Cardiac muscle cell (in vitro differentiated cells and primary cell): ENCODE measurements at regions not wholly inside any gene's neighbourhood (a gene's known extent, or its start where the extent isn't known, plus 50 kb on each side); places are given as distances from the start of the nearest gene placed in this dataset.

Source experiments
- DNase-seq, 2 donors: peaks; one replicate each; pipeline versions ENCODE4 v3.0.0 to v3.0.0-alpha.2; 2010 to 2017; ENCODE audit warnings: low read depth in 1 of 2, low spot score in 1 of 2
- H3K27ac ChIP-seq: fragments of 200-600 bp; sonication (generic); 2 replicates; pipeline ENCODE4 v1.5.1; 2016
- H3K27me3 ChIP-seq: fragments of 200-600 bp; sonication (generic); 2 replicates; pipeline ENCODE4 v1.6.0; 2016; ENCODE audit warnings: control low read depth
- H3K36me3 ChIP-seq: fragments of 200-600 bp; sonication (generic); 2 replicates; pipeline ENCODE4 v1.5.1; 2016; ENCODE audit warnings: control low read depth
- H3K4me1 ChIP-seq: fragments of 200-600 bp; sonication (generic); 2 replicates; pipeline ENCODE4 v1.8.1; 2017; ENCODE audit warnings: low read depth, mild to moderate bottlenecking, mixed run types
- H3K4me3 ChIP-seq: fragments of 200-600 bp; sonication (generic); 2 replicates; pipeline ENCODE4 v1.5.1; 2016; ENCODE audit warnings: mild to moderate bottlenecking
- H3K9me3 ChIP-seq: fragments of 200-600 bp; sonication (generic); 2 replicates; pipeline ENCODE4 v1.5.1; 2017; ENCODE audit warnings: low read depth, mild to moderate bottlenecking, control low read depth
- TF ChIP-seq, protein P1 (sequence below): IDR thresholded peaks from 2 replicates; pipeline ENCODE4 v1.5.1; 2012; ENCODE audit warnings: low read depth, mild to moderate bottlenecking, low read length

DNA sequence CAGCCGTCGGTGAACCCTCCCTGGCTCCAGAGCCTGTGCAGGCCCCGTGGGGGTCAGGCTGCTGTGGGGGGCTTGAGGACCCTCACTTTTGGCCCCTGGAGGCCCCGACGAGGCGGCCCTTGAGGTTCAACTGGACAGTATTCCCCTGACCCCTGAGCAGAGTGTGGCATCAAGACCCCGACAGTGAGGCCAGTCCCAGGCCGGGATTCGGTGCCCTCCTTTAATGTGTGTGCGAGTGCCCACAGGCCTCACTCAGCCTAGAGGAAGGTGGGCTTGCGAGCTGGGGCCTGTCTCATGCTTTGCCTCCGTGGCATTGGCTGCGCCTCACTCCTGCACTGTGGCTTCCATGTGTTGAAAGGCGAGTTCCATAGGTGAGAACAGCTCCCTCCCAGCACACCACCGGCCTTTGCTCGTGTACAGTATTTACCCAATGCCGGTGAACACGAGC is 94.5 kb downstream of the METRNL start:
- H3K4me3 ChIP-seq: no peak overlapping the region
- no peaks in the 10 kb centered on the region for H3K9me3 ChIP-seq
- DNase-seq: no peak
- H3K27me3 ChIP-seq: no peaks in the 10 kb centered on the region
- no peaks in the 10 kb centered on the region for H3K4me1 ChIP-seq
- no peaks in the 10 kb centered on the region for H3K36me3 ChIP-seq
- TF ChIP-seq, protein P1, sequence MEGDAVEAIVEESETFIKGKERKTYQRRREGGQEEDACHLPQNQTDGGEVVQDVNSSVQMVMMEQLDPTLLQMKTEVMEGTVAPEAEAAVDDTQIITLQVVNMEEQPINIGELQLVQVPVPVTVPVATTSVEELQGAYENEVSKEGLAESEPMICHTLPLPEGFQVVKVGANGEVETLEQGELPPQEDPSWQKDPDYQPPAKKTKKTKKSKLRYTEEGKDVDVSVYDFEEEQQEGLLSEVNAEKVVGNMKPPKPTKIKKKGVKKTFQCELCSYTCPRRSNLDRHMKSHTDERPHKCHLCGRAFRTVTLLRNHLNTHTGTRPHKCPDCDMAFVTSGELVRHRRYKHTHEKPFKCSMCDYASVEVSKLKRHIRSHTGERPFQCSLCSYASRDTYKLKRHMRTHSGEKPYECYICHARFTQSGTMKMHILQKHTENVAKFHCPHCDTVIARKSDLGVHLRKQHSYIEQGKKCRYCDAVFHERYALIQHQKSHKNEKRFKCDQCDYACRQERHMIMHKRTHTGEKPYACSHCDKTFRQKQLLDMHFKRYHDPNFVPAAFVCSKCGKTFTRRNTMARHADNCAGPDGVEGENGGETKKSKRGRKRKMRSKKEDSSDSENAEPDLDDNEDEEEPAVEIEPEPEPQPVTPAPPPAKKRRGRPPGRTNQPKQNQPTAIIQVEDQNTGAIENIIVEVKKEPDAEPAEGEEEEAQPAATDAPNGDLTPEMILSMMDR: no peak
- no peak overlapping the region for H3K27ac ChIP-seq

DNA sequence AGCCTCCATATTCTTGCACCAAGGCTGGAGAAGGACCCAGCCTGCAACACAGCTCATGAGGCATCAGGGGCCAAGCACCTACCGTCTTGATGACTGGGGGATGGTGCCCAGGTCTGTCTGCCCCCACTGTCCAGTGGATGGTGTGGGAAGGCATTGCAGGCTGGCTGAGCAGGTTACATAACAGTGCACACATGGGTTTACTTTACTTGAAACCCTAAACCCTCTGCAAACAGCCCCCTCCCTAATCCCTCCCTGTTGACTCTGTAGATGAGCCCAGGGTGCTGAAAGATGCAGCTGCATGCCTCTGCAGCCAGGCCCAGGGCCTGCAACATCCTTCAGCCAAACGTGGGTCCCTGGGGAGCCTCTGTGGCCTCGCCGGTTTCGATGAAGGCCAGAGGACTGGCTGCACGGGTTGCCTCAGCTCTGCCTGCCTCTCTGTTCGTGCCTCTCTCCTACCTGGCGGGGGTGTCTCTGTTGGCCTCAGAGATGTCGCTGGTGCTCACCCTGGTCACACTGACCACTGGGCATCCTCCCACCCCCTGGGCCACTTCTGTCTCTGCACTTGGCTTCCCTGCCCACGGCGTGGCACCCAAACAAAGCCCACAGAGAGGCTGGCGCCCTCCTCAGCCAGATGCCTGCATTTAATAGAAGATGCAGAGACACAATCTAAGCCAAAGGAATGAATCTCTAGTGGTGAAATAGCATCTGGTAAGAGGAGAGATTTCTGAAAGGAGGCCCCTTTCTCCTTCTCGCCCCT is 95.1 kb downstream of the METRNL start:
- peak; percentile 6 to 55 for DNase-seq
- H3K27me3 ChIP-seq: no peaks in the 10 kb centered on the region
- TF ChIP-seq, protein P1: peak; percentile 7
- no peaks in the 10 kb centered on the region for H3K36me3 ChIP-seq
- H3K4me3 ChIP-seq: no peak overlapping the region
- H3K9me3 ChIP-seq: no peaks in the 10 kb centered on the region
- H3K27ac ChIP-seq: no peak overlapping the region
- no peaks in the 10 kb centered on the region for H3K4me1 ChIP-seq

DNA sequence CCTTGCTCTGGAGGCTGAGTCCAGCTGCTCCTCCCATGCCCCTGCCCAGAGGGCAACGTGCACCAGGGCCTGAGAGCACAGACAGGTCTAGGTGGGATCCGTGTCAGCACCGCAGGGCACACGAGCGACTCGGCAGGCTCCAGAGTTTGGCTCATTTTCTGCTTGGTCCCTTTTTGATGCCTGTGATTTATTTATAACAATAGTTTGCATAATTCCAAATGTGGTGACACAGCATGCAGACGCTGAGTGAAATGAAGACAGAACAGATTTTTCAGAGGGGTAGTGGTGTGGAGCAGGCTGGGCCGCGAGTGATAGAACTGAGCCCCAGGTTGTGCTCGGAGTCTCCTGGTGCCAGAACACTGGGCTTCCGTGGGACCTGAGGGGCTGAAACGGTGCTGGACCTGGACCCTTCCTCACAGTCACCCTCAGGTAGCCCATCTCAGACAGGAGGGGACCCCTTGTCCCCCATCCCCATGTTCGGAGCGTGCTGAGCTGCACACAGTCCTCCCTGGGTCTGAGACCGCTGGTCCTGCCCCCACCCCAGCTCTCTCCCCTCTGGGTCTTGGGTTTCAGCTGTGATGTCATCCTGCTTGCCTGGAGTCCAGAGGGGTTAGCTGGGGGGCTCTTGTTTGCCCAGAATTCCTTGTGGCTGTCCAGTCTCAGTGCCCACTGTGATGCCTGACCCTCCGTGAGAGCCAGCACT is 95.9 kb downstream of the METRNL start:
- TF ChIP-seq, protein P1: no peak
- Histone ChIP-seq H3K27ac (no peak overlapping the region), H3K4me3 (no peak overlapping the region), H3K9me3 (no peaks in the 10 kb centered on the region), H3K36me3 (no peaks in the 10 kb centered on the region), H3K4me1 (no peaks in the 10 kb centered on the region), H3K27me3 (no peaks in the 10 kb centered on the region)
- DNase-seq: no peak

DNA sequence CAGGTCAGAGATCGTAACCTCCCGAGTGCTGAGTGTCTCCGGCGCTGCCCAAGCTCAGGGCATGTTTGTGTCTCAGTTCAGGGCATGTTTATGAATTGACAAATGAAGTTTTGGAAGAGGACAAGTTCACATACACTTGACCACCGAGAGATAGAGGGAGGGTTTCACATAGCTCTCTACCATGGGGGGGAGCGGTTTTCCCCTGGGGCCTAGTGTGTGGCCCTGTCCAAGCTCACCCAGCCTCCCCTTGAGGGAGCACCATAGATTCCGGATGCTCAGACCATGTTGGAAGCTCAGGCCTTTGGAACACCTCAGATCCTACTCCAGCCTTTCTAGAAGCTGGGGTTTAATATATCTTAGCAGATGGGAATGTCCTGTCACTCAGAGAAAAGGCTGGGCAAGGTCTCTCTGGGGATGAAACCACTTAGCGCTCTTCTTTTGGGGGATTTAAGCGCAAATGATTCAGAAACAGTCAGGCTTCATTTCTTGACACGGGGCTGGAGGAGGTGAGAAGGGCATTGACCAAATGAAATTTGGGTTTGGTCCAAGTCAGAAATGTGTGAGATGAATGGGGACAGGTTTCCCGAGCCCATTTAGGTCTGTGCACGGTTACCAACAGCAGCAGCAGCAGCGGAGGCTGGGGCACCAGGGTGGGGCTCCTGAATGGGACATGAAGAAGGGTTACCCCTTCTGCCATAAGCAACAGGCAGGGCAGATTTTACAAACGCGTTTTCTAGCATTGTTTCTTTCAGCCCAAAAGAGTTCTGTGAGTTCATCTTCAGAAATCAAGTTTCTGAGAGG is 96.6 kb downstream of the METRNL start:
- Histone ChIP-seq H3K4me3 (no peak overlapping the region), H3K27ac (no peak overlapping the region), H3K4me1 (no peaks in the 10 kb centered on the region), H3K27me3 (no peaks in the 10 kb centered on the region), H3K36me3 (no peaks in the 10 kb centered on the region), H3K9me3 (no peaks in the 10 kb centered on the region)
- DNase-seq: no peak
- TF ChIP-seq, protein P1: no peak

DNA sequence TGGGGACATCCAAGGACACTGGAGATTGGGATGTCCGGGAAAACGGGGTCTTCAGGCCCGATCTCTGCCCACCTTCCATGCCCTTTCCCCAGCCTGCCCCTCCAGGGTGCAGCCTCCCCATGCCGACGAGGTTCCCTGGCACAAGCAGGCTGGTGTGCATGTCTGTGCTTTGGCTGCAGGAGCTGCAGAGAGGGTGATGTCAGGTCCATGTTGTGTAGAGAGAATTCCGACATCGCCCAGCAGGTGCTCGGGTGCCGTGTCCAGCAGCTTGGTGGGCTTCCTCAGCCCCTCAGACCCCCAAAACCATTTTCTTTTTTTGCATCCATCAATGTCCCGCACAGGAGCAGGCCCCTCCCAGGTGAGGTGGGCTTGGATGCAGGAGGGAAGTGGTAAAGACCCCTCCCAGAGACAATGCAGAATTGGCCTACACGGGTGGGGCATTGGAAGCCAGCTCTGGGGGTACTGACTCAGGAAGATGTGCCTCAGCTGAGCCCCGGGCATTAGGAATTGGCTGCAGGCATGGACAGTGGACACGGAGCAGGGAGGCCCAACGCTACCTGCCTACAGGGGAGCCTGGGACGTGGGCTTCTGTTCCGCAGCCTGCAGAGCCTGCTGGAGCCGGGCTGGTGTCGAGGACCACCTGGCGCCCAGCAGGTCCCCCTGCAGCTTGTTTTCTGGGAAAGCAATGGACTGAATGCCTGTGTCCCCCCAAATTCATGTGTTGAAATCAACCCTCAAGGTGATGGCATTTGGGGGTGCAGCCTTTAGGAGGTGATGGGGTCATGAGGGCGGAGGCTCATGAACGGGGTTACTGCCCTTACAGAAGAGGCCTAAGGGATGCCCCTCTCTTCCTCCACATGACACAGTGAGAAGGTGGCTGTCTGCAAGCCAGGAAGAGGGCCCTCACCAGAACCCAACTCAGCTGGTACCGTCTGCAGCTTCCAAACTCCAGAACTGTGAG is 97.5 kb downstream of the METRNL start:
- Histone ChIP-seq H3K27me3 (no peaks in the 10 kb centered on the region), H3K9me3 (no peaks in the 10 kb centered on the region), H3K4me1 (no peaks in the 10 kb centered on the region), H3K27ac (no peak overlapping the region), H3K36me3 (no peaks in the 10 kb centered on the region), H3K4me3 (no peak overlapping the region)
- DNase-seq: no peak
- TF ChIP-seq, protein P1: no peak
